ENCODE measurements at regions not wholly inside any gene's neighbourhood (a gene's known extent, or its start where the extent isn't known, plus 50 kb on each side); places are given as distances from the start of the nearest gene placed in this dataset.

DNA sequence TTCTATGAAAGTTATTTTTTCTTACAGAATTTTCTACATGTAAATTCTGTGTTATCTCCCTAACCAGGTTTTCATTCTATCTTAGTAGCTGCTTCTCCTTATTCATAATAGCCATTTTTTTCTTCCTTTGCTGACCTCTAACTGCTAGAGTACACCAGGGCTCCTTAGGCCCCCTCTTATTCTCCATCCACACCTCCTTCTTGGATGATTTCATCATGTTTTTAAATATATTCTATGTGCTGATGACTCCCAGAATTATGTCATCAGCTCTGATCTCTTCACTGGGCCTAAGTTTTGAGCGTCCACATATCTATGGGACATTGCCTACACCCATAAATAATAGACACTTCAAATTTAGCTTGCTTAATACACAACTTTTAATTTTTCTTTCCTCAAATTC lies 721.5 kb downstream of the SLC16A7 start:
- H3K4me2 ChIP-seq (ENCODE audit: control insufficient read depth, extremely low read depth, insufficient read depth, low read depth, low read length): no peak overlapping the region
- H4K20me1 ChIP-seq (ENCODE audit: control insufficient read depth, extremely low read depth, insufficient read depth, low read length): no peaks in the 10 kb centered on the region
- no peaks in the 10 kb centered on the region for H3K79me2 ChIP-seq (ENCODE audit: control insufficient read depth, insufficient read depth, low read length)
- no peak for DNase-seq (ENCODE audit: low read depth, low spot score)
- dilution Hi-C loops (cut with MboI; ENCODE audit: extremely low pct_ligation_motif_present, low sequenced_read_pairs): no loop called here
- no peaks in the 10 kb centered on the region for H3K4me1 ChIP-seq (ENCODE audit: control insufficient read depth, extremely low read depth, insufficient read depth, low read length)
- H3K27me3 ChIP-seq (ENCODE audit: control insufficient read depth, extremely low read depth, insufficient read depth, low read length): no peaks in the 10 kb centered on the region
- TF ChIP-seq EZH2 (IDR thresholded peaks at IDR 0.05; ENCODE audit: low read length): no peak
- TF ChIP-seq, protein P1, sequence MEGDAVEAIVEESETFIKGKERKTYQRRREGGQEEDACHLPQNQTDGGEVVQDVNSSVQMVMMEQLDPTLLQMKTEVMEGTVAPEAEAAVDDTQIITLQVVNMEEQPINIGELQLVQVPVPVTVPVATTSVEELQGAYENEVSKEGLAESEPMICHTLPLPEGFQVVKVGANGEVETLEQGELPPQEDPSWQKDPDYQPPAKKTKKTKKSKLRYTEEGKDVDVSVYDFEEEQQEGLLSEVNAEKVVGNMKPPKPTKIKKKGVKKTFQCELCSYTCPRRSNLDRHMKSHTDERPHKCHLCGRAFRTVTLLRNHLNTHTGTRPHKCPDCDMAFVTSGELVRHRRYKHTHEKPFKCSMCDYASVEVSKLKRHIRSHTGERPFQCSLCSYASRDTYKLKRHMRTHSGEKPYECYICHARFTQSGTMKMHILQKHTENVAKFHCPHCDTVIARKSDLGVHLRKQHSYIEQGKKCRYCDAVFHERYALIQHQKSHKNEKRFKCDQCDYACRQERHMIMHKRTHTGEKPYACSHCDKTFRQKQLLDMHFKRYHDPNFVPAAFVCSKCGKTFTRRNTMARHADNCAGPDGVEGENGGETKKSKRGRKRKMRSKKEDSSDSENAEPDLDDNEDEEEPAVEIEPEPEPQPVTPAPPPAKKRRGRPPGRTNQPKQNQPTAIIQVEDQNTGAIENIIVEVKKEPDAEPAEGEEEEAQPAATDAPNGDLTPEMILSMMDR (optimal IDR thresholded peaks at IDR 0.05 in 1 of 3, IDR thresholded peaks at IDR 0.05 in 1 of 3, conservative IDR thresholded peaks at IDR 0.05 in 1 of 3; ENCODE audit: extremely low read depth in 1 of 3, insufficient read depth in 2 of 3, low read length in 3 of 3): no peak
- no peak overlapping the region for H3K4me3 ChIP-seq (ENCODE audit: control insufficient read depth in 2 of 3, extremely low read depth in 1 of 3, insufficient read depth in 2 of 3, low read depth in 1 of 3, low read length in 3 of 3)
- no peak overlapping the region for H3K27ac ChIP-seq (ENCODE audit: control insufficient read depth, insufficient read depth, low read length)
- no peaks in the 10 kb centered on the region for H3K36me3 ChIP-seq (ENCODE audit: control insufficient read depth in 2 of 2, extremely low read depth in 1 of 2, insufficient read depth in 2 of 2, low read length in 2 of 2)
- no peak overlapping the region for H2AFZ ChIP-seq (ENCODE audit: control insufficient read depth, low read length)
- no peak overlapping the region for H3K9ac ChIP-seq (ENCODE audit: control insufficient read depth, extremely low read depth, insufficient read depth, low read length)
- FAIRE-seq: no peak
- no peaks in the 10 kb centered on the region for H3K9me3 ChIP-seq (ENCODE audit: control insufficient read depth, low read depth, low read length)
- H3K9me1 ChIP-seq (ENCODE audit: control insufficient read depth, extremely low read depth, insufficient read depth, low read length): no peaks in the 10 kb centered on the region

- Histone ChIP-seq H3K9me3 (ENCODE audit: control insufficient read depth, low read depth, low read length) (no peaks in the 10 kb centered on the region), H3K27ac (ENCODE audit: control insufficient read depth, insufficient read depth, low read length) (no peak overlapping the region), H3K27me3 (ENCODE audit: control insufficient read depth, extremely low read depth, insufficient read depth, low read length) (no peaks in the 10 kb centered on the region), H3K9me1 (ENCODE audit: control insufficient read depth, extremely low read depth, insufficient read depth, low read length) (no peaks in the 10 kb centered on the region), H2AFZ (ENCODE audit: control insufficient read depth, low read length) (no peak overlapping the region), H3K79me2 (ENCODE audit: control insufficient read depth, insufficient read depth, low read length) (no peaks in the 10 kb centered on the region), H3K4me1 (ENCODE audit: control insufficient read depth, extremely low read depth, insufficient read depth, low read length) (peaks cover 8% of the 10 kb centered on the region), H3K4me2 (ENCODE audit: control insufficient read depth, extremely low read depth, insufficient read depth, low read depth, low read length) (no peak overlapping the region), H3K36me3 (ENCODE audit: control insufficient read depth in 2 of 2, extremely low read depth in 1 of 2, insufficient read depth in 2 of 2, low read length in 2 of 2) (no peaks in the 10 kb centered on the region), H3K4me3 (ENCODE audit: control insufficient read depth in 2 of 3, extremely low read depth in 1 of 3, insufficient read depth in 2 of 3, low read depth in 1 of 3, low read length in 3 of 3) (no peak overlapping the region), H4K20me1 (ENCODE audit: control insufficient read depth, extremely low read depth, insufficient read depth, low read length) (no peaks in the 10 kb centered on the region), H3K9ac (ENCODE audit: control insufficient read depth, extremely low read depth, insufficient read depth, low read length) (no peak overlapping the region)
- dilution Hi-C loops (cut with MboI; ENCODE audit: extremely low pct_ligation_motif_present, low sequenced_read_pairs): no loop called here
- DNase-seq (ENCODE audit: low read depth, low spot score) (no peak), FAIRE-seq (no peak)
- TF ChIP-seq, protein P1 (optimal IDR thresholded peaks at IDR 0.05 in 1 of 3, IDR thresholded peaks at IDR 0.05 in 1 of 3, conservative IDR thresholded peaks at IDR 0.05 in 1 of 3; ENCODE audit: extremely low read depth in 1 of 3, insufficient read depth in 2 of 3, low read length in 3 of 3): no peak
- no peak for TF ChIP-seq EZH2 (IDR thresholded peaks at IDR 0.05; ENCODE audit: low read length)
Measured at GRCh38 chr12:60324746-60325145, 728.9 kb downstream of the SLC16A7 start.
